ENCODE measurements at regions not wholly inside any gene's neighbourhood (a gene's known extent, or its start where the extent isn't known, plus 50 kb on each side); places are given as distances from the start of the nearest gene placed in this dataset.

GRCh38 chr5:135222771-135223170, 176.3 kb downstream of the MACROH2A1 start:
- no peak for TF ChIP-seq EZH2phosphoT487 (conservative IDR thresholded peaks at IDR 0.05; ENCODE audit: low read length)
- TF ChIP-seq CTCF (IDR thresholded peaks at IDR 0.05; ENCODE audit: insufficient read depth, low read length, poor library complexity, severe bottlenecking) = no peak
- Histone ChIP-seq H3K4me2 (ENCODE audit: low read depth, low read length, poor library complexity, severe bottlenecking) (no peak overlapping the region), H3K36me3 (ENCODE audit: low read length) (no peaks in the 10 kb centered on the region), H2AFZ (ENCODE audit: low read depth, low read length, severe bottlenecking) (no peak overlapping the region), H4K20me1 (ENCODE audit: low read depth, low read length) (no peaks in the 10 kb centered on the region), H3F3A (ENCODE audit: insufficient read depth) (no peaks in the 10 kb centered on the region), H3K4me3 (ENCODE audit: insufficient read depth, low read length, poor library complexity, severe bottlenecking) (no peak overlapping the region), H3K9me2 (replicated peaks; ENCODE audit: insufficient read depth, low read length) (no peaks in the 10 kb centered on the region), H3K79me2 (ENCODE audit: insufficient read depth, low read length) (no peaks in the 10 kb centered on the region), H3K27ac (ENCODE audit: low read depth, low read length) (no peak overlapping the region), H3K27me3 (ENCODE audit: low read length) (no peaks in the 10 kb centered on the region), H3K9ac (ENCODE audit: low read length) (no peak overlapping the region), H3K9me3 (ENCODE audit: insufficient read depth, low read length) (no peaks in the 10 kb centered on the region)

GRCh38 chr5:135222171-135222681, 176.8 kb downstream of the MACROH2A1 start:
- no peak overlapping the region for H3K4me3 ChIP-seq (ENCODE audit: insufficient read depth, low read length, poor library complexity, severe bottlenecking)
- no peaks in the 10 kb centered on the region for H3K9me3 ChIP-seq (ENCODE audit: insufficient read depth, low read length)
- TF ChIP-seq EZH2phosphoT487 (conservative IDR thresholded peaks at IDR 0.05; ENCODE audit: low read length) = no peak
- TF ChIP-seq CTCF (IDR thresholded peaks at IDR 0.05; ENCODE audit: insufficient read depth, low read length, poor library complexity, severe bottlenecking) = no peak
- no peak overlapping the region for H3K27ac ChIP-seq (ENCODE audit: low read depth, low read length)
- no peak overlapping the region for H3K4me2 ChIP-seq (ENCODE audit: low read depth, low read length, poor library complexity, severe bottlenecking)
- no peak overlapping the region for H2AFZ ChIP-seq (ENCODE audit: low read depth, low read length, severe bottlenecking)
- H3K36me3 ChIP-seq (ENCODE audit: low read length) = no peaks in the 10 kb centered on the region
- no peaks in the 10 kb centered on the region for H4K20me1 ChIP-seq (ENCODE audit: low read depth, low read length)
- H3K9me2 ChIP-seq (replicated peaks; ENCODE audit: insufficient read depth, low read length) = no peaks in the 10 kb centered on the region
- no peaks in the 10 kb centered on the region for H3K27me3 ChIP-seq (ENCODE audit: low read length)
- H3K9ac ChIP-seq (ENCODE audit: low read length) = no peak overlapping the region
- H3F3A ChIP-seq (ENCODE audit: insufficient read depth) = no peaks in the 10 kb centered on the region
- no peaks in the 10 kb centered on the region for H3K79me2 ChIP-seq (ENCODE audit: insufficient read depth, low read length)

DNA sequence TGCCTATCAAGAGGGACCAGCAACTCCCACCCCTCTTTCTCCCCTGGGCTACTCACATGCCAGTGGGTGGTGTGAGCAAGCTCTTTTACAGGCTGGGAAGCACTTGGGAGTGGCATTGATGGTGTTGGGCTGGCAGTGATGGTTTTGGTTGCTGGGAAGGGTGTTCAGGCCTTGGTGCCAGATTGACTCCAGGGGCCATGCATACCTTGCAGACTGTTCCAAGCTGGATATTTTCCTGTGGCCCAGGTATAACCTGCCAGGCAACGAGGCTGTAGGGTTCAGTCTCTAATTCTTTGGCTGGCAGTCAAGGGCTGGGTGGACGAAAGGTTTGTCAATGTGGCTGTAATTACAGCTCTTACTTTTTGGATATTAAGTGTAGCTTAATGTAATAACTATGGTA, 177.3 kb downstream of the MACROH2A1 start:
- Histone ChIP-seq H3K27ac (ENCODE audit: low read depth, low read length) (no peak overlapping the region), H3K4me3 (ENCODE audit: insufficient read depth, low read length, poor library complexity, severe bottlenecking) (no peak overlapping the region), H3K27me3 (ENCODE audit: low read length) (no peaks in the 10 kb centered on the region), H2AFZ (ENCODE audit: low read depth, low read length, severe bottlenecking) (no peak overlapping the region), H3K9ac (ENCODE audit: low read length) (no peak overlapping the region), H3K9me3 (ENCODE audit: insufficient read depth, low read length) (no peaks in the 10 kb centered on the region), H3K36me3 (ENCODE audit: low read length) (no peaks in the 10 kb centered on the region), H3F3A (ENCODE audit: insufficient read depth) (no peaks in the 10 kb centered on the region), H3K9me2 (replicated peaks; ENCODE audit: insufficient read depth, low read length) (no peaks in the 10 kb centered on the region), H4K20me1 (ENCODE audit: low read depth, low read length) (no peaks in the 10 kb centered on the region), H3K4me2 (ENCODE audit: low read depth, low read length, poor library complexity, severe bottlenecking) (no peak overlapping the region), H3K79me2 (ENCODE audit: insufficient read depth, low read length) (no peaks in the 10 kb centered on the region)
- TF ChIP-seq CTCF (IDR thresholded peaks at IDR 0.05; ENCODE audit: insufficient read depth, low read length, poor library complexity, severe bottlenecking) (no peak), EZH2phosphoT487 (conservative IDR thresholded peaks at IDR 0.05; ENCODE audit: low read length) (no peak)

DNA sequence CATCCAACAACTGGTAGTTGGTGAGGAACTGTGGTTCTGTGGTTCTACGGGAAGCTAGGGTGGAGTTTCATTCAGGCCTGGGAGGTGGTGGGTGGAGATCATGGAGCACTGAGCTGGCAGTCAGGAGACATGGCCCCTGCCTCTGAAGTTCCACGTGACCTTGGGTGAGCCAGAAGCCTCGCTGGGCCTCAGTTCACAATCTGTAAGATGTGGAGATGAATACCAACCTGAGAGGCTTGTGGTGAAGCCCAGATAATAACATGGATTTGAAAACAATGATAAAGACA, 177.9 kb downstream of the MACROH2A1 start:
- Histone ChIP-seq H3K4me3 (ENCODE audit: insufficient read depth, low read length, poor library complexity, severe bottlenecking) (no peak overlapping the region), H3K9me2 (replicated peaks; ENCODE audit: insufficient read depth, low read length) (no peaks in the 10 kb centered on the region), H3K27ac (ENCODE audit: low read depth, low read length) (no peak overlapping the region), H3K27me3 (ENCODE audit: low read length) (no peaks in the 10 kb centered on the region), H3K9me3 (ENCODE audit: insufficient read depth, low read length) (no peaks in the 10 kb centered on the region), H4K20me1 (ENCODE audit: low read depth, low read length) (no peaks in the 10 kb centered on the region), H3K9ac (ENCODE audit: low read length) (no peak overlapping the region), H3K4me2 (ENCODE audit: low read depth, low read length, poor library complexity, severe bottlenecking) (no peak overlapping the region), H2AFZ (ENCODE audit: low read depth, low read length, severe bottlenecking) (no peak overlapping the region), H3K79me2 (ENCODE audit: insufficient read depth, low read length) (no peaks in the 10 kb centered on the region), H3F3A (ENCODE audit: insufficient read depth) (no peaks in the 10 kb centered on the region), H3K36me3 (ENCODE audit: low read length) (no peaks in the 10 kb centered on the region)
- TF ChIP-seq EZH2phosphoT487 (conservative IDR thresholded peaks at IDR 0.05; ENCODE audit: low read length) (no peak), CTCF (IDR thresholded peaks at IDR 0.05; ENCODE audit: insufficient read depth, low read length, poor library complexity, severe bottlenecking) (no peak)

Measured in SU-DHL-6 (cell line).